HepG2 (cell line): ENCODE measurements at regions not wholly inside any gene's neighbourhood (a gene's known extent, or its start where the extent isn't known, plus 50 kb on each side); places are given as distances from the start of the nearest gene placed in this dataset.

ENCODE experiments used
- DMTF1 ChIP-seq: sonication (generic); formaldehyde crosslinking; IDR thresholded peaks from 2 replicates; pipeline ENCODE4 v1.4.0; 2020; ENCODE audit warnings: mild to moderate bottlenecking, missing genetic modification reagents
- ETV6 ChIP-seq: sonication (generic); formaldehyde crosslinking; conservative IDR thresholded peaks from 2 replicates; pipeline ENCODE4 v1.4.0; 2020; ENCODE audit warnings: missing genetic modification reagents
- FOXA1 ChIP-seq, 2 experiments: fragments of 450-650 bp in 1 of 2; sonication (generic) in 1 of 2; formaldehyde crosslinking in 1 of 2; IDR thresholded peaks; 2 replicates each; pipeline versions ENCODE4 v1.4.0 to v1.6.1; 2016 to 2020; ENCODE audit warnings: missing genetic modification reagents in 1 of 2
- HDAC1 ChIP-seq: sonication (generic); formaldehyde crosslinking; IDR thresholded peaks from 2 replicates; pipeline ENCODE4 v1.5.1; 2020; ENCODE audit warnings: mild to moderate bottlenecking, missing genetic modification reagents
- MNT ChIP-seq: fragments of 450-650 bp; IDR thresholded peaks from 2 replicates; pipeline ENCODE4 v1.6.1; 2016
- RFXAP ChIP-seq: sonication (generic); formaldehyde crosslinking; IDR thresholded peaks from 2 replicates; pipeline ENCODE4 v1.4.0; 2020; ENCODE audit warnings: missing genetic modification reagents, borderline replicate concordance
- ZBTB14 ChIP-seq: sonication (generic); formaldehyde crosslinking; IDR thresholded peaks from 2 replicates; pipeline ENCODE4 v1.4.0; 2020; ENCODE audit warnings: missing genetic modification reagents
- ZNF720 ChIP-seq: sonication (generic); formaldehyde crosslinking; IDR thresholded peaks from 2 replicates; pipeline ENCODE4 v1.4.0; 2020; ENCODE audit warnings: missing genetic modification reagents
- ZNF75D ChIP-seq: sonication (generic); formaldehyde crosslinking; IDR thresholded peaks from 2 replicates; pipeline ENCODE4 v1.8.1; 2023; ENCODE audit warnings: missing genetic modification reagents, mild to moderate bottlenecking, borderline replicate concordance
- ZNF773 ChIP-seq: sonication (generic); formaldehyde crosslinking; IDR thresholded peaks from 2 replicates; pipeline ENCODE4 v1.4.0; 2020; ENCODE audit warnings: missing genetic modification reagents, borderline replicate concordance
- ZNF792 ChIP-seq: IDR thresholded peaks from 2 replicates; pipeline ENCODE4 v1.6.1; 2016

- TF ChIP-seq ZNF720 (no peak), HDAC1 (CRISPR knock-in tag) (no peak), ZNF792 (CRISPR knock-in tag) (no peak), ZNF773 (CRISPR knock-in tag) (0 out of 2 replicates have a peak, but pooled peaks have one; percentile 0), FOXA1 (IDR thresholded peaks at IDR 0.05) (no peak), FOXA1 (CRISPR knock-in tag; IDR thresholded peaks at IDR 0.05) (no peak), MNT (peak; percentile 78), ZBTB14 (CRISPR knock-in tag) (no peak), ETV6 (CRISPR knock-in tag) (no peak), ZNF75D (CRISPR knock-in tag) (no peak), RFXAP (0 out of 2 replicates have a peak, but pooled peaks have one; percentile 15), DMTF1 (CRISPR knock-in tag) (no peak)
Observed at GRCh38 chr16:22665048-22665797, 148.7 kb upstream of the HS3ST2 start (continued).
